ENCODE measurements at regions not wholly inside any gene's neighbourhood (a gene's known extent, or its start where the extent isn't known, plus 50 kb on each side); places are given as distances from the start of the nearest gene placed in this dataset.

DNA sequence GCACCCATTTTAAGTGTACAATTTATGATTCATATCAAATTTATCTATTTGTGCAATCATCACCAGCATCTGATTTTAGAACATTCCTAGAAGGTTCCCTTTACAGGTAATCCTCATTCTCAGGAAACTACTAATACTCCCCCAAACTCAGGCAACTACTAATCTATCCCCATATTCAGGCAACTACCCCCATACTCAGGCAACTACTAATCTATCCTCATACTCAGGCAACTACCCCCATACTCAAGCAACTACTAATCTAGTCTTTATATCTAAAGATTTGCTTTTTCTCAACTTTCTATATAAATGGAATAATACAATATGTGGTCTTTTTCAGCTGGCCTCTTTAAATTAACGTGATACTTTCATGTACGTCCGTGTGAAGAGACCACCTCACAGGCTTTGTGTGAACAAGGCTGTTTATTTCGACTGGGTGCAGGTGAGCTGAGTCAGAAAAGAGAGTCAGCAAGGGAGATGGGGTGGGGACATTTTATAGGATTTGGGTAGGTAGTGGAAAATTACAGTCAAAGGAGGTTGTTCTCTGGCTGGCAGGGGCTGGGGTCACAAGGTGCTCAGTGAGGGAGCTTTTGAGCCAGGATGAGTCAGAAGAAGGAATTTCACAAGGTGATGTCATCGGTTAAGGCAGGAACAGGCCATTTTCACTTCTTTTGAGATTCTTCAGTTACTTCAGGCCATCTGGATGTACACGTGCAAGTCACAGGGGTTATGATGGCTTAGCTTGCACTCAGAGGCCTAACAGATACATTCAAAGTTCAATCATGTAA lies 1444.5 kb upstream of the CADM2 start:
- POLR2A ChIA-PET (ENCODE audit: unreplicated experiment) = interaction anchor here (0.7 kb wide), 1 partner anchor 1780 kb away, joined by 5 read pairs; no protein-coding TSS in a partner anchor

DNA sequence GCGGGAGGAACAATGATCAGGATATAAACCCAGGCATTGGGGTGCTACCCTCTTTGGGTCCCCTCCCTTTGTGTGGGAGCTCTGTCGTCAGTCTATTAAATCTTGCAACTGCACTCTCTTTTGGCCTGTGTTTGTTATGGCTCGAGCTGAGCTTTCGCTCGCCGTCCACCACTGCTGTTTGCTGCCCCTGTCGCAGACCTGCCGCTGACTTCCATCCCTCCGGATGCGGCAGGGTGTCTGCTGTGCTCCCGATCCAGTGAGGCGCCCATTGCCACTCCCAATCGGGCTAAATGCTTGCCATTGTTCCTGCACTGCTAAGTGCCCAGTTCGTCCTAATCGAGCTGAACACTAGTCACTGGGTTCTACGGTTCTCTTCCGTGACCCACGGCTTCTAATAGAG lies 1443.7 kb upstream of the CADM2 start:
- Histone ChIP-seq H3K9ac (ENCODE audit: low read length) (peak overlapping the region; percentile 20; the same call in 1 of the 2 replicates), H3F3A (ENCODE audit: low read length, unreplicated experiment) (no peaks in the 10 kb centered on the region), H2AFZ (ENCODE audit: low read length) (peak overlapping the region; percentile 49), H4K20me1 (ENCODE audit: low read length) (no peaks in the 10 kb centered on the region), H3K36me3 (ENCODE audit: low read depth, low read length) (no peaks in the 10 kb centered on the region), H3K4me1 (ENCODE audit: insufficient read depth, low read length) (peaks cover 16% of the 10 kb centered on the region), H3K4me2 (ENCODE audit: low read length) (no peak overlapping the region), H3K9me2 (replicated peaks; ENCODE audit: low read length) (no peaks in the 10 kb centered on the region), H3K9me3 (ENCODE audit: low read length) (no peaks in the 10 kb centered on the region), H3K27ac (ENCODE audit: low read length) (peak overlapping the region; percentile 54), H3K4me3 (ENCODE audit: low read length) (no peak overlapping the region), H3K79me2 (ENCODE audit: low read length) (no peaks in the 10 kb centered on the region), H3K27me3 (ENCODE audit: low read length) (no peaks in the 10 kb centered on the region)
- ATAC-seq = no peak
- intact Hi-C loops (cut with micrococcal nuclease) = no loop called here
- TSS peak; percentile 70 for BruUV-seq (replicated peaks)
- no peak for TF ChIP-seq EZH2phosphoT487 (IDR thresholded peaks at IDR 0.05; ENCODE audit: borderline replicate concordance, low read length)
- TF ChIP-seq, protein P1, sequence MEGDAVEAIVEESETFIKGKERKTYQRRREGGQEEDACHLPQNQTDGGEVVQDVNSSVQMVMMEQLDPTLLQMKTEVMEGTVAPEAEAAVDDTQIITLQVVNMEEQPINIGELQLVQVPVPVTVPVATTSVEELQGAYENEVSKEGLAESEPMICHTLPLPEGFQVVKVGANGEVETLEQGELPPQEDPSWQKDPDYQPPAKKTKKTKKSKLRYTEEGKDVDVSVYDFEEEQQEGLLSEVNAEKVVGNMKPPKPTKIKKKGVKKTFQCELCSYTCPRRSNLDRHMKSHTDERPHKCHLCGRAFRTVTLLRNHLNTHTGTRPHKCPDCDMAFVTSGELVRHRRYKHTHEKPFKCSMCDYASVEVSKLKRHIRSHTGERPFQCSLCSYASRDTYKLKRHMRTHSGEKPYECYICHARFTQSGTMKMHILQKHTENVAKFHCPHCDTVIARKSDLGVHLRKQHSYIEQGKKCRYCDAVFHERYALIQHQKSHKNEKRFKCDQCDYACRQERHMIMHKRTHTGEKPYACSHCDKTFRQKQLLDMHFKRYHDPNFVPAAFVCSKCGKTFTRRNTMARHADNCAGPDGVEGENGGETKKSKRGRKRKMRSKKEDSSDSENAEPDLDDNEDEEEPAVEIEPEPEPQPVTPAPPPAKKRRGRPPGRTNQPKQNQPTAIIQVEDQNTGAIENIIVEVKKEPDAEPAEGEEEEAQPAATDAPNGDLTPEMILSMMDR (conservative IDR thresholded peaks at IDR 0.05; ENCODE audit: low read depth, low read length) = no peak
- TF ChIP-seq EZH2 (IDR thresholded peaks at IDR 0.05; ENCODE audit: low read length, unreplicated experiment) = no peak
- ChIA-PET CTCF (no interaction called here), POLR2A (ENCODE audit: unreplicated experiment) (interaction anchor here (0.7 kb wide), 1 partner anchor 1781 kb away, joined by 5 read pairs; no protein-coding TSS in a partner anchor)
- no peak for DNase-seq

More for the DNA sequence above, 1444.5 kb upstream of the CADM2 start:
- H3K27ac ChIP-seq (ENCODE audit: low read length) = peak overlapping the region; percentile 58
- no peaks in the 10 kb centered on the region for H3K9me2 ChIP-seq (replicated peaks; ENCODE audit: low read length)
- H3K79me2 ChIP-seq (ENCODE audit: low read length) = no peaks in the 10 kb centered on the region
- no peaks in the 10 kb centered on the region for H3K36me3 ChIP-seq (ENCODE audit: low read depth, low read length)
- no peaks in the 10 kb centered on the region for H4K20me1 ChIP-seq (ENCODE audit: low read length)
- H3F3A ChIP-seq (ENCODE audit: low read length, unreplicated experiment) = no peaks in the 10 kb centered on the region
- peak overlapping the region; percentile 55 for H3K4me2 ChIP-seq (ENCODE audit: low read length)
- peak; percentile 86 for ATAC-seq
- H3K4me1 ChIP-seq (ENCODE audit: insufficient read depth, low read length) = peaks cover 16% of the 10 kb centered on the region
- DNase-seq = peak; percentile 93
- CTCF ChIA-PET = interaction anchor here (0.6 kb wide), 1 partner anchor 271 kb away, joined by 3 read pairs; no protein-coding TSS in a partner anchor
- peak overlapping the region; percentile 20; the same call in 1 of the 2 replicates for H3K9ac ChIP-seq (ENCODE audit: low read length)
- TSS peak; percentile 91 for BruUV-seq (replicated peaks)
- H3K27me3 ChIP-seq (ENCODE audit: low read length) = no peaks in the 10 kb centered on the region
- H3K9me3 ChIP-seq (ENCODE audit: low read length) = no peaks in the 10 kb centered on the region
- TF ChIP-seq, protein P1 (conservative IDR thresholded peaks at IDR 0.05; ENCODE audit: low read depth, low read length) = no peak
- TF ChIP-seq EZH2phosphoT487 (IDR thresholded peaks at IDR 0.05; ENCODE audit: borderline replicate concordance, low read length) = no peak
- no peak for TF ChIP-seq EZH2 (IDR thresholded peaks at IDR 0.05; ENCODE audit: low read length, unreplicated experiment)
- H2AFZ ChIP-seq (ENCODE audit: low read length) = peak overlapping the region; percentile 49
- no peak overlapping the region for H3K4me3 ChIP-seq (ENCODE audit: low read length)
- intact Hi-C loops (cut with micrococcal nuclease) = loop anchor here (1.0 to 5.0 kb wide), 2 partner anchors 466 to 1847 kb away; no protein-coding TSS in a partner anchor
